Activated naive CD8-positive, alpha-beta T cell treated with anti-CD3 and anti-CD28 coated beads, Interleukin-2, amount 10 ng/mL, durations not matched to agents 7 days and 5 days (primary cell): ENCODE measurements at regions not wholly inside any gene's neighbourhood (a gene's known extent, or its start where the extent isn't known, plus 50 kb on each side); places are given as distances from the start of the nearest gene placed in this dataset.

Source experiments
- ATAC-seq: fragments of 150-1000 bp; cut with Tn5 transposase; one replicate; pipeline ENCODE4 v1.10.0; 2021; ENCODE audit warnings: low read depth, moderate library complexity
- POLR2A ChIA-PET: fragments of 350-600 bp; sonication (Branson Sonifier 250); formaldehyde crosslinking; loops from one replicate; lab custom pipeline; 2021; ENCODE audit warnings: antibody characterized with exemption; lab: Charles Lee
- DNase-seq: peaks from one replicate; pipeline ENCODE4 v3.0.0; 2021
- H3K27ac Mint-ChIP-seq: one replicate; pipeline ENCODE4 v1.8.0; 2022; ENCODE audit warnings: mild to moderate bottlenecking, mixed read lengths
- H3K27me3 Mint-ChIP-seq: one replicate; pipeline ENCODE4 v1.8.0; 2022; ENCODE audit warnings: mild to moderate bottlenecking, moderate library complexity, mixed read lengths
- H3K36me3 Mint-ChIP-seq: one replicate; pipeline ENCODE4 v1.8.0; 2021; ENCODE audit warnings: mild to moderate bottlenecking, mixed read lengths
- H3K4me1 Mint-ChIP-seq: one replicate; pipeline ENCODE4 v1.8.0; 2021; ENCODE audit warnings: mixed read lengths
- H3K4me3 Mint-ChIP-seq: one replicate; pipeline ENCODE4 v1.8.0; 2022; ENCODE audit warnings: mild to moderate bottlenecking, moderate library complexity, mixed read lengths
- H3K9me3 Mint-ChIP-seq: one replicate; pipeline ENCODE4 v1.8.0; 2021; ENCODE audit warnings: mixed read lengths

DNA sequence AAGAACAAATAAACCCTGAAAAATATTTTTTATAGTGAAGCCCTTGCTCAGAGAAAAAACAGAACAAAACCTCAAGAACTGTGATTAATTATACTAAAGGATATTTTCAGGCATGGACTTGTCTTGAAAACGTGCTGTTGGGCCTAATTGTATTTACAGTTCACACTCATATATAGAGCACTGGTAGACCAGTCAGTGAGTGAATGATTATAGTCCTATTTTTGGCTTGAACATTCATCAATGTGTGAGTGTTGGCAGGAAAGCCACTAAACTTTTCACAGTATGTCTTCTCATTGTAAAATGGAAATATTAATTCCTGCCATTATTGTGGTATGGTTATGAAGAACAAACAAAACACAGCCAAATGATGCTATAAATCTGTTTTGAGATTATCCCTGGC lies 462.8 kb downstream of the KCNA4 start:
- no peak overlapping the region for H3K27ac Mint-ChIP-seq
- no peak overlapping the region for H3K4me3 Mint-ChIP-seq
- DNase-seq, result no peak
- H3K4me1 Mint-ChIP-seq, result no peaks in the 10 kb centered on the region
- no peaks in the 10 kb centered on the region for H3K27me3 Mint-ChIP-seq
- no peak for ATAC-seq
- H3K9me3 Mint-ChIP-seq, result peaks cover 4% of the 10 kb centered on the region
- no peaks in the 10 kb centered on the region for H3K36me3 Mint-ChIP-seq
- POLR2A ChIA-PET, result no interaction called here

DNA sequence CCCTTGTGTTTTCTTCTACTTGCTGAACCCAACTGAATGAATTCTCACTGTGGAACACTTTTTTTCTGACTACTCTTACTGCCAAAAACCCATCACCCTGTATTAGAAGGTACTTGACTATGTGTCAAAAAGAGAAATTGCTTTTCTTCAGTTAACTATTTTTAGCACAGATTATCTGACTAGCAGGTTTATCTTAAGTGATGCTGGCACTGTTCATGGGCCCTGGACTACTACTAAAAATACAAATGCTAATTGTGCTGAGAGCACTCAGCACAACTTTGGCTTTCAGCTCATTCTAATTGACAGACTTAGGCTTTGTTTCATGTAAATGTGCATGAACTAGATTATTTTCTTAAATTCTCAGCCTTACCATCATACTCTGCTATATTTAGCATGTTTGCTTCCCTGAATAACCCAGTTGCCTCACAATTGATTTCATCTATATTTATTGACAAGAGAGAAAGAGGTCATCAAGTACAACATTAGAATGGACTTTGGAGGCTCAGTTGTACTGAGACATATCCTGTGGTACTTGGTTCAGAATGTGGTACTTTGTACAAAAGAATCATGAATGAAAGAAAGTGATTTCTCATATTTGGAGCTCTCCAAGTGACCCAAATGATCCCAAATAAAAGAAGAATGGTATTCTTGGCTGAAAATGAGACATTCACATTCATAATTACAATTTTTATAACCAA lies 478.3 kb downstream of the KCNA4 start:
- Mint-ChIP-seq H3K36me3 (no peaks in the 10 kb centered on the region), H3K4me1 (no peaks in the 10 kb centered on the region), H3K27me3 (no peaks in the 10 kb centered on the region), H3K27ac (no peak overlapping the region), H3K4me3 (no peak overlapping the region), H3K9me3 (peaks cover 3% of the 10 kb centered on the region)
- DNase-seq (no peak), ATAC-seq (no peak)
- POLR2A ChIA-PET, result no interaction called here

DNA sequence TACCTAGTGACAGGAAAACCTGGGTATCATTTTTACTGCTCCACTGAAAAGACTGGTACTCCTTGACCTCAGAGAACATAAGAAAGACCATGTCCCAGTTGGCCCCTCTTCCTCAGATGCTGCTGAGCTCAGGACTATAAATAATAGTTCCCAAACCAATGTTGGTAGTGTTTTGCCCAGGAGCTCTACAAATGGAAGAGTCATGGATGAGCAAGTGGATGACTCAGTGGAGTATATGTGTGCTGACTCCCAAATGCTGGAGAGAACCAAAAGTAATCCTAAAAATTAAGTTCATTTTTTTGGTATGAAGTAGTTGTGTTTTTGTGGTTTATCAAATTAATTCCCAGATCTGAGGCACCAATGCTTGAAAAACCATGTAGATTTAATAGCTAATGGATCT lies 482.0 kb downstream of the KCNA4 start:
- DNase-seq (no peak), ATAC-seq (no peak)
- Mint-ChIP-seq H3K36me3 (no peaks in the 10 kb centered on the region), H3K9me3 (peaks cover 3% of the 10 kb centered on the region), H3K4me1 (no peaks in the 10 kb centered on the region), H3K27me3 (no peaks in the 10 kb centered on the region), H3K27ac (no peak overlapping the region), H3K4me3 (no peak overlapping the region)
- POLR2A ChIA-PET, result no interaction called here

DNA sequence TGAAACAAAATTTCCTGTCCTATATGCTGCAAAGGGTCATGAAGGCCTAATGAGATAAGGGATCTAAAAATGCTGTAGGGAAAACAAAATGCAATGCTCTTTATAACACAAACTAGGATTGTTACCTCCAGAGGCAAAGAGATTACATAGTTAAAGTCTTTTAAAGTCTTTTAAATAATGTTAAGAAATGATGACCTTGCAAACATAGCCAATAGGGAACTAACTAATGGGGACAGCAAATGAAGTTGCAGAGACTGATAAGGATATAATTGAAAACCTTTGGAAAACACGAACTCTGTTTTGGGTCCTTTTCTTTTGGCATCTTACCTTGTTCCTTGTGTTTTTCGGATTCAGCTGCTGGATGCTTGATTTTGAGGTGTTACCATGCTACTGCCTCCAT lies 485.9 kb downstream of the KCNA4 start:
- H3K36me3 Mint-ChIP-seq, result no peaks in the 10 kb centered on the region
- H3K27me3 Mint-ChIP-seq, result no peaks in the 10 kb centered on the region
- POLR2A ChIA-PET, result no interaction called here
- DNase-seq (no peak), ATAC-seq (no peak)
- no peaks in the 10 kb centered on the region for H3K9me3 Mint-ChIP-seq
- no peaks in the 10 kb centered on the region for H3K4me1 Mint-ChIP-seq
- H3K4me3 Mint-ChIP-seq, result no peak overlapping the region
- no peak overlapping the region for H3K27ac Mint-ChIP-seq

DNA sequence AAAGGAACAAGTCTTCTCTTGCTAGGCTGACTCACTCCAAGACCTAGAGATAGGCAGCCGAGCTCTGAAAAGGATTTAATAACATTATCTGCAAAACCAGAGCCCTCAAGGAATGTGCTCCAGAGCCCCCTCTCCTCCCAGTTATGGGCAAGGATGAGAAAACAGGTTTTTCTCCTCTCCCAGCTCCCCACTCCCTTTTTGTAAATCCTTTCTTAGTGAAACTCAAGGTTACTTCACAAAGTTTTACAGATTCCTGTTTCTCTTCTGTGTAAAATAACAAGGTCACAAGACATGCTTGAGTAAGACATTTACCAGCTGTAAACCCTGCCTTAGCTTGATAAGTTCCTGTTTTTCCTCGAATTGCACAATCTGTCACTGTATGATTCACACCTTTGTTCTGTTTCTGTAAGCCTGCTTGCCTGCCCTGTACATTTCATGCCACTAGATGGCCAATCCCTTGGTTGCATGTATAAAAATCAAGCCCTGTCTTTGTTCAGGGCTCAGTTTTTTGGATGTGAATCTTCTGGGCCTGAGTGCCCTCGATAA lies 489.4 kb downstream of the KCNA4 start:
- DNase-seq (no peak), ATAC-seq (no peak)
- H3K27ac Mint-ChIP-seq, result no peak overlapping the region
- no peak overlapping the region for H3K4me3 Mint-ChIP-seq
- H3K4me1 Mint-ChIP-seq, result no peaks in the 10 kb centered on the region
- peaks cover 3% of the 10 kb centered on the region for H3K9me3 Mint-ChIP-seq
- POLR2A ChIA-PET, result no interaction called here
- no peaks in the 10 kb centered on the region for H3K27me3 Mint-ChIP-seq
- no peaks in the 10 kb centered on the region for H3K36me3 Mint-ChIP-seq

DNA sequence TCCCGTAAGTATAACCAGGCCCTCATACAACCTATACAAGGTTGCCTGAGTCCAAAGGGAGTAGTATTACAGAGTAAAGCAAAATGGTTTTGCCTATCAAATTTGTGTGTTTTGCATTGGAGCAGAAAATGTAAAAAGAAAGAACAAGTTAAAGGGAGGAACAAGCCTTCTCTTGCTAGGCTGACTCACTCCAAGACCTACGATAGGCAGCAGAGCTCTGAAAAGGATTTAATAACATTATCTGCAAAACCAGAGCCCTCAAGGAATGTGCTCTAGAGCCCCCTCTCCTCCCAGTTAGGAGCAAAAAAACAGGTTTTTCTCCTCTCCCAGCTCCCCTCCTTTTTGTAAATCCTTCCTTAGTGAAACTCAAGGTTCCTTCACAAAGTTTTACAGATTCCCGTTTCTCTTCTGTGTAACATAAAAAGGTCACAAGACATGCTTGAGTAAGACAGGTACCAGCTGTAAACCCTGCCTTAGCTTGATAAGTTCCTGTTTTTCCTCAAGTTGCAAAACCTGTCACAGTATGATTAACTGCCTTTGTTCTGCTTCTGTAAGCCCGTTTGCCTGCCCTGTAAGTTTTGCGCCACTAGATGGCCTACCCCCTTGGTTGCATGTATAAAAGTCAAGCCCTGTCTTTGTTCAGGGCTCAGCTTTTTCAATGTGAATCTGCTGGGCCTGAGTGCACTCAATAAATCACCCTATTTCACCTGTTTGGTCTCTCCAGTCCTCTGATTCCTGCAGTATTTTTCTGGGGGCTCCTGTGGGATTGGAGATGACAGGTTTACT lies 498.2 kb downstream of the KCNA4 start:
- Mint-ChIP-seq H3K36me3 (no peaks in the 10 kb centered on the region), H3K4me3 (no peak overlapping the region), H3K4me1 (no peaks in the 10 kb centered on the region), H3K27me3 (no peaks in the 10 kb centered on the region), H3K27ac (no peak overlapping the region), H3K9me3 (peaks cover 8% of the 10 kb centered on the region)
- ATAC-seq, result no peak
- no peak for DNase-seq
- POLR2A ChIA-PET, result no interaction called here

DNA sequence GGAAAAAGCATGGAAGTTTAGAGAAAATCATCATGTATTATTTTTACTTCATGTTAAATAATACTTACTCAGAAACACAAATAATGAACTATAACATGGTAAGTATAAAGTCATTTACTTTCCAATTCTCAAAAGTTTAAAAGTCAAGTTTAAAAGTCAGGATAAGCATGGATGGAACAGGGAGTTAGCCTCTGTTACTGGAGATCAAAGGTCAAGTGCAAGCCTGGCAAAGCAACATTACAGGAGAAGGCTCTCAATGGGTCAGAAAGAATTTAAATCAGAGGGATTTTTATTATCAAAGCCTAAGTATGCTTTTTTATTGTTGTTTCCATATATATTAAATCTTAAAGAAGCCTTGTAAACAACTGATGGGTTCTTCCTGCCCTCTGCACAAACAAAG lies 505.4 kb downstream of the KCNA4 start:
- no peak overlapping the region for H3K4me3 Mint-ChIP-seq
- no peaks in the 10 kb centered on the region for H3K36me3 Mint-ChIP-seq
- no peak overlapping the region for H3K27ac Mint-ChIP-seq
- POLR2A ChIA-PET, result no interaction called here
- ATAC-seq (no peak), DNase-seq (no peak)
- no peaks in the 10 kb centered on the region for H3K27me3 Mint-ChIP-seq
- H3K4me1 Mint-ChIP-seq, result no peaks in the 10 kb centered on the region
- H3K9me3 Mint-ChIP-seq, result no peaks in the 10 kb centered on the region

DNA sequence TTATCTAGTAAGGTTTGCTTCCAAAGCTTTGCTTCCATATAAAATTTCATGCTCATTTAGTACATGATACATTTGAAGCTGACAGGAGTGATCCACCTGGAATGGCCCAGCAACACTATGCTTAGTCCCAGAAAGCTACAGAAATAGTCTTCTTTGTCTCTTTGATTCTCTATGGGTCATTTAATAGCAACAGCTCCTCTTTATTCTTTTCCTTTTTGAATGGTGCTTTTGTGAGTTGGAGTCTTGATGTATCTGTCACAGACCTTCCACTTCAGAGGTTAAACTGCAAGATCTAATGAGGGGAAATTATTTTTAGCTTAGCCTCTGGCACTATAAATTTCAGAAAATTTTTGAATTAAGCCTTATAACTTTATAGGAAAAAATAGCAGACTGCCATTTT lies 509.5 kb downstream of the KCNA4 start:
- Mint-ChIP-seq H3K27ac (no peak overlapping the region), H3K9me3 (no peaks in the 10 kb centered on the region), H3K36me3 (no peaks in the 10 kb centered on the region), H3K27me3 (no peaks in the 10 kb centered on the region), H3K4me3 (no peak overlapping the region), H3K4me1 (no peaks in the 10 kb centered on the region)
- ATAC-seq, result no peak
- no peak for DNase-seq
- POLR2A ChIA-PET, result no interaction called here

DNA sequence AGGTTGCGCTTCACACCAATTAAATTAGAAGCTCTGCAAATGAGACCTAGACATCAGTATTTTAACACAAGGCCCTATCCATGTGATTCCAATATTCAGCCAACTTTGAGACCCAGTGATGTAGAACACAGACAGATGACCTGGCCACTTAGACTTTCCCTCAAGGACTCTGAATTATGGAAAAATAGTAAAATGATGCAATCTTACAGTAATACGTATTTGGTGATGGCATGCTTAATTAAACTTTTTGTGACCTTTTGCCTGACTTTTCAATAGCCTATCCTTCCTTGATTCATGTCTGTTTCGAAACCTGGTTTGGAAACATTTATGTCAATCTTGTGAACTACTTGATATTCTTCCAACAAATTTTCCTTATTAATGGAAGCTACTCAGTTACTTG lies 521.2 kb downstream of the KCNA4 start:
- no peak overlapping the region for H3K27ac Mint-ChIP-seq
- H3K27me3 Mint-ChIP-seq, result no peaks in the 10 kb centered on the region
- no peak for ATAC-seq
- no peaks in the 10 kb centered on the region for H3K4me1 Mint-ChIP-seq
- peaks cover 4% of the 10 kb centered on the region for H3K9me3 Mint-ChIP-seq
- no peaks in the 10 kb centered on the region for H3K36me3 Mint-ChIP-seq
- POLR2A ChIA-PET, result no interaction called here
- DNase-seq, result no peak
- no peak overlapping the region for H3K4me3 Mint-ChIP-seq

DNA sequence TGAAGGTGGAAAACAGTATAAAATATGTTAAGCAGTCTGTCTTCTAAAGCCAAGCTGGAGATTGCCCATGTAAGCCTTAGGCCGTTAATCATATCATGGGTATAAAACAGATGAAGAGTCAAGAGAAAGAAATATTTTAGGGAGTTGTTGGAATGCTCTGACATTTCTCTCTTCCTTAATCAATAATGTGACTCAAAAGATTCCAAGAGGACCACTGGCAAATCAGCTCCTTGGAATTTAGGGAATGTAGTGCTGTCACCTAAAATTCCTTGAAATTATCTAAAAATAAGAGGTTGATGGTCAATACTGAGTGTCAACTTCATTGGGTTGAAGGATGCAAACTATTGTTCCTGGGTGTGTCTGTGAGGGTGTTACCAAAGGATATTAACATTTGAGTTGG lies 525.9 kb downstream of the KCNA4 start:
- H3K36me3 Mint-ChIP-seq, result no peaks in the 10 kb centered on the region

DNA sequence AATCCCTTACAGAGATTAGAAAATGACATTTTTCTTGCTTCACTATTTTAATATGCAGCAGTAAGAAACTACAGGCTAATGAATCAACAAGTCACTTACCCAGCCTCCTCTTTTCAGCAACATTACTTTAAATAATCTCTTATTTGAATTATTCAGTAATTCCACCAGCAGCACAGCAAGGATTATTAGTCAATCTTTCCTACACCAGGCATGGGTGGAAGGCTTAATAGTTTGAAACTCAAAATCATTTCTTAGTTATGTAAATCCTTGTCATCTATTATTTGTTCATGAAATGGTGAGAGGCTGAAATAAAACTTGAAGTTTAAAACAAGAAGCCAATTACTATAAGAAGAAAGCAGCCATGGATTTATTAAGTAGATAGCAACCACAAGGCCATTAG lies 530.5 kb downstream of the KCNA4 start:
- H3K4me1 Mint-ChIP-seq, result no peaks in the 10 kb centered on the region
- no peaks in the 10 kb centered on the region for H3K27me3 Mint-ChIP-seq
- H3K27ac Mint-ChIP-seq, result no peak overlapping the region
- no peak for ATAC-seq
- no peak for DNase-seq
- peaks cover 1% of the 10 kb centered on the region for H3K9me3 Mint-ChIP-seq
- POLR2A ChIA-PET, result no interaction called here
- H3K36me3 Mint-ChIP-seq, result no peaks in the 10 kb centered on the region
- H3K4me3 Mint-ChIP-seq, result no peak overlapping the region

More for the DNA sequence above, 525.9 kb downstream of the KCNA4 start:
- H3K27me3 Mint-ChIP-seq, result no peaks in the 10 kb centered on the region
- POLR2A ChIA-PET, result no interaction called here
- H3K9me3 Mint-ChIP-seq, result peaks cover 5% of the 10 kb centered on the region
- DNase-seq, result no peak
- no peak overlapping the region for H3K27ac Mint-ChIP-seq
- no peak for ATAC-seq
- H3K4me1 Mint-ChIP-seq, result no peaks in the 10 kb centered on the region
- no peak overlapping the region for H3K4me3 Mint-ChIP-seq

DNA sequence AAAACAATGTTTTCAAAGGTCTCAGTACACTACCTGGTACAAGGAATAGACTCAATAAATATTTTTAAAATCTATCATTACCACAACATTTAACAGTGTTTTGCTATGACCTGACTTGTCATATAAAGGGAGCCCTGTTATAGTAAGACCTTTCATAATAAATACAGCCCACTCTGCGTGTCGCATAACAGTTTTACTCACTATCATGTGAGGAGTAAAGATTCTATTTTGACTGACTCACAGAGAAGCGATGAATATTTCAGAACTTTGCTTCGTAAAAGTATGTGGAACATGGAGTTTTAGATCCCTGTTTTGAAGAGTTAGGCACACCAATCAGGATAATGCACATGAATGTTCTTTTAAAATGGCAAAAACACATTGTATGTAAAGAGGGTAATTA lies 531.2 kb downstream of the KCNA4 start:
- no peak for DNase-seq
- no peak overlapping the region for H3K4me3 Mint-ChIP-seq
- POLR2A ChIA-PET, result no interaction called here

DNA sequence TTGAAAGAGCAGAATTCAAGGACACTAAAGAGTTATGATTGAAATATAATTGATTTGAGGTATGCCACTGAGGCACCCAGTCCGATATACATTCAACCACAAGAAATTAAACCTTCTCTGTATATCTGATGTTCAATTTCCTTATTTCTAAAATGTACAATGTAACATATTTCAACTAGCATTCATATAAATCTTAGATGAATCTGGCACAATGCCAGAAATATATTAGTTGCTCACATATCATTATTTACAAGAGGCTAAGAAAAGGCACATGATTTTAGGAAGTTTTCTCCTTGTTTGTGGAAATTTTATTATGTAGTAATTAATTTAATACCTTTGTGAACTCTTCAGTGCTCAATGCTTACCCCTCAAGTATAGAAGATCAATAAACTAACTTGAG lies 532.3 kb downstream of the KCNA4 start:
- H3K4me3 Mint-ChIP-seq, result no peak overlapping the region
- ATAC-seq (no peak), DNase-seq (no peak)
- H3K27me3 Mint-ChIP-seq, result no peaks in the 10 kb centered on the region
- H3K36me3 Mint-ChIP-seq, result no peaks in the 10 kb centered on the region
- H3K9me3 Mint-ChIP-seq, result peaks cover 1% of the 10 kb centered on the region
- no peaks in the 10 kb centered on the region for H3K4me1 Mint-ChIP-seq
- POLR2A ChIA-PET, result no interaction called here
- no peak overlapping the region for H3K27ac Mint-ChIP-seq

More for the DNA sequence above, 531.2 kb downstream of the KCNA4 start:
- no peak for ATAC-seq
- no peaks in the 10 kb centered on the region for H3K36me3 Mint-ChIP-seq
- no peaks in the 10 kb centered on the region for H3K4me1 Mint-ChIP-seq
- no peaks in the 10 kb centered on the region for H3K27me3 Mint-ChIP-seq
- H3K9me3 Mint-ChIP-seq, result peaks cover 1% of the 10 kb centered on the region
- H3K27ac Mint-ChIP-seq, result no peak overlapping the region

DNA sequence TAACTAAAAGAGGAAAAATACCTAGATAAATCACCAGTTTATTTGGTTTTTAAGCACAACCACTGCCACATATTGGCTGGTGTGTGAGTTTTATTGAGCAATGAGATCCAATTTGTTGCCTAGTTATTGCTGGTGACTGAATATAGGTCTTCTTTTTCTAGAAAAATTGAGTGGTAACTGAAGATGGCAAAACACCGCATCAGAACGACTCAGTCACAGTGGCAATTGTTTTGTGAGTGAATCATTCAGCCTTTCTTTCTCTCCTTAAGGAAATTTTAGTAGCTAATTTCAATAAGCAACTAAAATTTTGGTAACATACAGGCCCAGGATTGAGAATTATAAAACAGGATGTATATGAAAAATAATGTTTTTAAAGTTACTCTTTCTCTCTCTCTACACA lies 533.0 kb downstream of the KCNA4 start:
- Mint-ChIP-seq H3K9me3 (peaks cover under 1% of the 10 kb centered on the region), H3K4me1 (no peaks in the 10 kb centered on the region), H3K36me3 (no peaks in the 10 kb centered on the region), H3K27ac (no peak overlapping the region), H3K27me3 (no peaks in the 10 kb centered on the region), H3K4me3 (no peak overlapping the region)
- POLR2A ChIA-PET, result no interaction called here
- DNase-seq, result no peak
- ATAC-seq, result no peak
